HG03060 (cell line): ENCODE measurements at regions not wholly inside any gene's neighbourhood (a gene's known extent, or its start where the extent isn't known, plus 50 kb on each side); places are given as distances from the start of the nearest gene placed in this dataset.
"Not testable (repeated sequence)": the region's sequence is repeated elsewhere in the genome, so short reads cannot be mapped to it uniquely, and the experiment has no call there.

Experiments used
- ATAC-seq: cut with Tn5 transposase; IDR thresholded peaks from one replicate; pipeline ENCODE4 v1.9.1; 2021; ENCODE audit warnings: low read depth, moderate number of reproducible peaks; ENCODE audit not compliant: unreplicated experiment

GRCh38 chr7:106747804-106748203 is 86.8 kb upstream of the CCDC71L start:
- ATAC-seq: no peak

DNA sequence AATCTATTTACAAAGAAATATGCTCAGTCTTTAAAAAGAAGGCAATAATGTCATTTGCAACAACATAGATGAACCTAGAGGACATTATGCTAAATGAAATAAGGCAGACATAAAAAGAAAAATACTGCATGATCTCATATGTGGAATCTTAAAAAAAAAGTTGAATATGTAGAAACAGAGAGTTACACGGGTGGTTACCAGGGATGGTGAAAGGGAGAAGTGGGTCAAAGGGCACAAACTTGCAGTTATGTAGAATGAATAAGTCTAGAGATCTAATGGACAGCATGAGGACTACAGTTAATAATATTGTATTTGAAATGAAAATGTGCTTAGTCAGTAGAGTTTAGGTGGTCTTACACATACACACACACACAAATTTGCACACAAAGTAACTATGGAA is 88.2 kb upstream of the CCDC71L start:
- no peak for ATAC-seq

GRCh38 chr7:106750773-106751172 is 89.8 kb upstream of the CCDC71L start:
- ATAC-seq: no peak

DNA sequence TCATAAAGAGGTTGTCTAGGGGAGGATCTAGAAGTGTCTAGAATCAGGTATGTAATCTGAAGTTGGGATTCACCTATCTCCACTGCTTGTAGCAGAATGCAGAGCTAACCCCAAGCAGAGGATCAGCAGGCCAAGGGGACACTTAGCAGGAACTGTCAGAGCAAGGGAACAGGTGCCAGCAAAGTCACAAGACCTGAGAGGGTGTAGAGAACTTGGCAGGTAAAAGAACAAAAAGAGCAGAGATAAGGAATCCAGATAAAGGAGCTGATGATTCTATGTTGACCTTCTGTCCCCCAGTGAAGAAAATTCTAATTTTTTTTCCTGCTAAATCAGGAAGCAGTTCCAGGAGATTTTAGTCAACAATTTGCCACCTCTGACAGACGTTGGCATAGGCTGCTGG is 91.4 kb upstream of the CCDC71L start:
- ATAC-seq: no peak

GRCh38 chr7:106755024-106755423 is 94.1 kb upstream of the CCDC71L start:
- not testable (repeated sequence) for ATAC-seq

GRCh38 chr7:106755641-106756040 is 94.7 kb upstream of the CCDC71L start:
- ATAC-seq: no peak

- no peak for ATAC-seq
These were observed 95.1 kb upstream of the CCDC71L start for GRCh38 chr7:106756071-106756470.

GRCh38 chr7:106756884-106757283 is 95.9 kb upstream of the CCDC71L start:
- ATAC-seq: no peak

GRCh38 chr7:106757846-106758245 is 96.9 kb upstream of the CCDC71L start:
- no peak for ATAC-seq

DNA sequence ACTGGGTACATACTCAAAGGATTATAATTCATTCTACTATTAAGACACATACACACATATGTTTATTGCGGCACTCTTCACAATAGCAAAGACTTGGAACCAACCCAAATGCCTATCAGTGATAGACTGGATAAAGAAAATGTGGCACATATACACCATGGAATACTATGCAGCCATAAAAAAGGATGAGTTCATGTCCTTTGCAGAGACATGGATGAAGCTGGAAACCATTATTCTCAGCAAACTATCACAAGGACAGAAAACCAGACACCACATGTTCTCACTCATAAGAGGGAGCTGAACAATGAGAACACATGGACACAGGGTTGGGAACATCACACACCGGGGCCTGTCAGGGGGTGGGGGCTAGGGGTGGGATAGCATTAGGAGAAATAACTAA is 101.9 kb upstream of the CCDC71L start:
- not testable (repeated sequence) for ATAC-seq

DNA sequence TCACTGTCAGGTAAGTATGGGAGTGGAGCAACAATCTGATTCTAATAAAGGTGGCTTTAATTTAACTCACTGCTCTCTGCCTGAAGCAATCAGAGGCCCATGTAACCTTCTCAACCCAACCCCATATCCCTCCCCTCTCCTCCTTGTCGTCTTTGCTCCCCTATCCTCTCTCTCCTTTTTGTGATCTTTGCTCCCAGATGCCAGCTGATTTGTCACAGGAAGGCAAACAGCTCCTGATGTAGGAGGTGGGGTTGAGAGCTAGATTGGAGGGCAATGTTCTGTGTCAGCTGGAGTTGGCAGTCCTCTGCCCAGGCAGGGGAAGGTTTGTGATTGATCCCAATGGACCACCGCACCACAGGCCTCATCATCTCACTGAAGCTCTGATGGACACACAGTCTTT is 101.4 kb upstream of the PIK3CG start:
- ATAC-seq: no peak

- no peak for ATAC-seq
These were observed 99.2 kb upstream of the PIK3CG start for GRCh38 chr7:106765727-106766355.

GRCh38 chr7:106766551-106766950 is 98.5 kb upstream of the PIK3CG start:
- ATAC-seq: no peak

- no peak for ATAC-seq
These were observed 98.0 kb upstream of the PIK3CG start for GRCh38 chr7:106767078-106767477.

DNA sequence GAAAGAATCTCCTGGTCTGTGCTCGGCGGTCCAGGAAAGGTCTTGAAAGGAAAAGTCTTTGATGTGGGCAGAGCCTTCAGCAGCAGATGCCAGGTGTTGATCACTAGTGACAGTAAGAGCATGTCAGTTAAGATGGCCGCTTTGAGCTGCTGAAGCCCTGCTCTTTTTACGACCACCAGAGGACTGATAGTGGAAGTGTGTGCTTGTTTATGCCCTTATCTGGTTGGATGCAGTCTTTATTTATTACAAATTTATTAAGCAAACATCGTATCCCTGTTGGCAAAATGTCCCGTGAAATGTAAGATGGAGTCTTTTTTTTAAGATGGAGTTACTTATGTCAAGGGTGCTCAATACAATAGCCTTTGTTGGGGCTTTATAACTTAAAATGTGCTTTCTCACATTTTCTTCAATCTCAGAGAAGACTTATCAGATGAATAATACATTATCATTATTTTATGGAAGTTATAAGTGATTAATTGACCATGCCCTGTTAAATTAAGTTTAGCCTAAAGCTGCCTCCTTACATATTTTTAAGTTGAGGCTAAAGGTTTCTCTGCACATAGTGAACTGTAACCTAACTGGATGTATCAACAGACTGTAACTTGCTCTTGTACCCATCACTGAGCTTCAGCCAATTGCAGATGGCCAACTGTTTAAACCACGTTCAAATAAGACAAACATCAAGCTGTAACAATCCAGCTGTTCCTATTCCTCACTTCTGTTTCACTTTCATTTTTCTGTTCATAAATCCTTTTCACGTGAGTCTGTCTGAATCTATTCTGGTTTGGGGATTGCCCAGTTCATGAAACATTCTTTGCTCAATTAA is 97.4 kb upstream of the PIK3CG start:
- ATAC-seq: peak; percentile 46

DNA sequence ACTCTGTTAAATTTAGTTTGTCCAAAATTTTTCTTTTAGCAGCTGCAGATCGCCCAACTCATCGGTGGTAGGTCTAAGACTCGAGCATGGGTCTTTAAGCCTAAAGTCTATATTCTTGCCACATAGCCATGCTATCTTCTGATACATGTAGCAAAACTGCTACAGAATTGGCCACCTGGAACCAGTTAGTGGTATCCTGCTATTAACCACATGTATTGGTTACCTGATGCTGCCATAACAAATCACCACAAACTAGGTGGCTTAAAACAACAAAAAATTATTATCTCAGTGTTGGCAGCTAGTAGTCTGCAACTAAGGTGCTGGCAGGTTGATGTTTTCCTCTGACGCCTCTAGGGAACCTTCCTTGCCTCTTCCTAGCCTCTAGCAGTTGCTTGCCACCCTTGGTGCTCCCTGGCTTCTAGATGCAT is 96.7 kb upstream of the PIK3CG start:
- peak; percentile 58 for ATAC-seq

DNA sequence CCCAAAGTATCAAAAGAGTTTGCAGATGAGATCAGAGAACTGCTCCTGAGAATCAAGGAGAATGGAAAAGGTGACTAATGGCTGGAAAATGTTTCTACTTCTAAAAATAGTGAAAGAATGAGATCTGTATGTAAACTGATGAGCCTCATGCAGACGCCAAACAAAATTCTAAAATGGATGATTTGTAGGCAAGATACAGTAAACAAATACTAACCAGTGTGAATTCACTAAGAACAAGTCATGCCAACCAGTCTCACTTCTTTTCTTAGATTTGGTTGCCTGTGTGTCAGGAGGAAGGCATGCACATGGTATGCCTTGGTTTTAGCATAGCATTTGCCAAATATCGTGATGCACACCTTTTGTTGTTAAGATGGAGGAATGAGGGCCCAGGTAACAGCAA is 94.9 kb upstream of the PIK3CG start:
- ATAC-seq: no peak

GRCh38 chr7:106772655-106773108 is 92.4 kb upstream of the PIK3CG start:
- ATAC-seq: no peak

DNA sequence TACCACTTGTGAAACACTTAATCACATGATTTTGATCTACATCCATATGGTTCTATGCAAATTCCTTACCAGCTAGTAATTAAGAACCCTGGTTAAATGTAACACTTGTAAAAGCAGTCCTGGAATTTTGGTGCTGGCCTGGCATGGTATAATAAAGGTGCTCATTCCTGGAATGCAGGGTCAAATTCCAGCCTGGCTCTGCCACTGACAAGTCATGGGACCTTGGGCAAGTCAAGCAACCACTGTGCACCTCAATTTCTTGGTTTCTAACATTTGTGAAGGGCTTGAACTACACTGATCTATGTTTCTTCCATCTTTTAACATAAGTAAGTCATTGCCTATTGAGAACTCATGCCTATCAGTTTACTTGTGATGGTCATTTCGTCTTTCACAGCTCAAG is 91.9 kb upstream of the PIK3CG start:
- ATAC-seq: no peak

GRCh38 chr7:106773721-106774120 is 91.4 kb upstream of the PIK3CG start:
- ATAC-seq: no peak

GRCh38 chr7:106774213-106774767 is 90.8 kb upstream of the PIK3CG start:
- no peak for ATAC-seq
